Astrocyte of the hippocampus (primary cell): ENCODE measurements at regions not wholly inside any gene's neighbourhood (a gene's known extent, or its start where the extent isn't known, plus 50 kb on each side); places are given as distances from the start of the nearest gene placed in this dataset.
"Not testable (repeated sequence)": the region's sequence is repeated elsewhere in the genome, so short reads cannot be mapped to it uniquely, and the experiment has no call there.

Experiments
- DNase-seq: peaks from one replicate; pipeline ENCODE4 v3.0.0; 2011; ENCODE audit warnings: low read depth, low spot score

- DNase-seq: no peak
Measured at GRCh38 chr14:98223106-98223505, 1048.9 kb downstream of the BCL11B start.

GRCh38 chr14:98223710-98224109 lies 1048.3 kb downstream of the BCL11B start:
- not testable (repeated sequence) for DNase-seq

DNA sequence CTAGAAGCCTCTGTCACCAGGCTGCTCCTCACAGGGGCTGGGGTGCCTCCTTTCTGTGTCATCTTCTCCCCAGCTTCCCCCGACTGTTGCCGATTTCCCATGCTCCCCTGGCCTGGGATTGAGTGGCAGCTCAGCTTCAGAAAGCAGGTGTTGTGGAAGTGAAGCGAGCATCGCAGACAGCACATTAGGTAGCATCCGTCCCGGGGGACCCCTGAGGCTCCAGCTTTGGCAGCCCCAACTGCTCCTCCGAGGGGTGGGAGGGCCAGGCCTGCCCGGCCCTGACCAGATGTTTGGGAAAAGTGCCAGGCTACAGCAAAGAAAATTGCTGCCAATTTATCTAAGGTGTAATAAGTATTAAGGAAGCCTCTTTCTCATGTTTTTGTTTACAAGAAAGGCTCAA lies 1045.6 kb downstream of the BCL11B start:
- no peak for DNase-seq

DNA sequence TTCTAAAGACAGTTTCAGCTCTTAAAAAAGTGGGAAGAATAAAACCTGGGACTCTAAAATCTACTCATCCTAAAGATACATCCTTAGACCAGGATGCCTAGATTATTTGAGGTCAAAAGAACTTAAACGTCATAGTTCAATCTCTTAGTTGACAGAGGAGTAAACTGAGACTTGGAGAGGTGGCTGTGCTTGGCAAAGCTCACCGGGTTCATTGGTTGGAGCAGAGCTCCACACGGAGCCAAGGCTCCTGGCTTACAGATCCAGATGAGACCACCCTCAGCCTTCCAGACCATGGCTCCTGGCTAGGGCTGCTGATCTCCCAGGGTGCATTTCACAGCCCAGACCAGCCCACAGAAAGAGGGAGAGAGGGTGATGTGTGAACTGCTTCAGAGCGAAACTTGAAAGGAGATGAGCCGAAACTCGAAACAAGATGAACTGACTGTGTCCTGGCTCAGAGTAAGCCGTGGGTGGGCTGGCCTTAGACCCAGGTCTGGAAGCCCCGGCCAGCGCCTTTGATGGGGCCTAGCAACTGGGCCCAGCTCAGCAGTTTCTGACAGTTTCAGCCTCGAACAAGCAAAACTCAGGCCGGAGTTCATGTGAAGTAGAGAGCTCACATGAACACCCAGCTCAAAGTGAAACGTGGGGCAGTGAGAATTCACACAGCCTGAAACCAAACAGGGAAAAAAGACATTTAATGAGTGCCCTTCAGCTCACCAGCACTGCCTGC lies 1044.8 kb downstream of the BCL11B start:
- no peak for DNase-seq

DNA sequence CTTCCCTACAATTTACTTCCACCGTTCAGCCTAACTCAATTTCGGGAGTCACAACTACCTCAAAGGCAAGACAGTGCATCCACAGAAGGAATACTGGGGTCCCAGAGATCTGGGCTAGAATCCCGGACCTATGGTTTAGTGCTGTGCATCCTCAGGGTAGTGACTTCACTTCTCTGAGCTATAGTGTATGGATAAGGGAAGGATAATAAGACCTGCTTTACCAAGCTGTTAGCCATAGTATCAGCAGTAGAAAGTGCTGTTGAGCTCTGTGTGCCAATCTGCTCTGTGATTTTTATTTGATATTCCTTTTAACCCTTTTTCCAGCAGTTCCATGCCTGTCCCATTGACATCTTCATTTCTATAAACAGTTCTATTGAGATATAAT lies 1044.3 kb downstream of the BCL11B start:
- no peak for DNase-seq

DNA sequence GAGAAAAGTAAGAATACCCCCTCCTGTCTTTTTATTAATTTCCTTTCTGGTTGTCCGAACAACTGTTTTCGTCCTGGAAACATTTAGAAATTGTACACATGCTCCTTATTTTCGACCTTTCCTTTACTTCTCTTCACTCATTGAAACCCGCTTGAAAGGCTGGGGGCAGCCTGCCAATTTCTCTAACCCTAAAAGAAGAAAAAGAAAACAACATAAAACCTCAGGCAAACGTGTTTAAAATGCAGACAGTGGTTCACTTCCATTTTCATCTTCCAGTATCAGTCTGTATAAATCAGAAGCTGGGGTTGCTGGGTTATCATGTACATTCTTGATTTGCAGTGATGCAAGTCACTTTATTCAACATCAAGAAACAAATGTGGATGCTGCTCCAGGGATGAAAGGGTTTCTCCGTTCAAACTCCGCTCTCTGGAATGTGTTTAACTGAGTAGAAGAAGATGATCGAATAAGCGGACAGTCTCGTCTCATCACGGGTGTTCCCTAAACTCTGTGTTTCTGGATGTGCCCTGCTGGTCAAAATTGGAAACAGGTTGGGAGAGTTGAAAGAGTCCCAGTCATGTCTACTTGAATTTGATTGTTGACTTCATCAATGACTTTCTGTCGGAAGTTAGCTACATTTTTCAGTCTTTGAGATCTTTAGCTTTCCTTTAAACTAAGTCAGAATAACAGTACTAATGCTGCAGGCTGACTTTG lies 1042.2 kb downstream of the BCL11B start:
- DNase-seq: peak; percentile 65

- no peak for DNase-seq
Measured at GRCh38 chr14:98230411-98230810, 1041.6 kb downstream of the BCL11B start.

DNA sequence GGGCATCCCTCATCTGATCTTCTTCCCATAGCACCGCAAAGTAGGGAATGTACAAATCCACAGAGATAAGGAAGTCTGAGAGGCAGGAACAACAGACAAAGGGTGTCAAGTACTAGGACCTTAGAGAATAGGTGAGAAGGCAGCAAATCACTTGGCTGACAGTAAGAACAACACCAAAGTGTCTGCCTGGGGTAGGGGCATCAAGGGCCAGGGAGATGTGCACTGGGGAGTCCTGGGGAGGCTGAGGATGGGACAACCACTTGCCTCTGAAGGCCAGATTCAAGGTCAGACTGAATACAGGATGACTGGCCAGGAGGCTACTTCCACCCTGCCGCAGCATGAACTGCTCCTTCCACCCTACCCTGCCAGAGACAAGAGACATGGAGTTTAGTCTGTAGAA lies 1040.8 kb downstream of the BCL11B start:
- DNase-seq: no peak

- peak; percentile 6 for DNase-seq
Measured at GRCh38 chr14:98233656-98234055, 1038.3 kb downstream of the BCL11B start.

- DNase-seq: peak; percentile 35
Measured at GRCh38 chr14:98234208-98234607, 1037.8 kb downstream of the BCL11B start.

DNA sequence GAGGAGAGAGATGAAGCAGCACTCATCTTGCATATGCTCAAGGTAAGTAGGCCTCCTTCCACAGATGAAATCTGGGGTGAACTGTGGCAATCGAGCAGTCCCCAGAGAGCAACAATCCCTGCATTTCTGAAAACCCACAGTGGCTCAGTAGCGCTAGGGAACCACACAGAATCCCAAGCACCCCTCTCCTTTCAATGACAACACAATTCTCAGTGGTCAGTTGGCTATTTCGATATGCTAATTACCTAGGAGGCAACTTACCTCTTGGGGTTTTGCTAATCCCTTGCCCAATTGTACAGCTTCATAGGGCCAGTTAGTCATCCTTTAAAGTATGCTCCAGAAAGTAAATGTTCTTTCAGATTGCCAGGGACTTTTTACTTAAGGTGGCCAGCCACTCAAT lies 1035.7 kb downstream of the BCL11B start:
- DNase-seq: peak; percentile 44

GRCh38 chr14:98237939-98238338 lies 1034.1 kb downstream of the BCL11B start:
- DNase-seq: no peak

DNA sequence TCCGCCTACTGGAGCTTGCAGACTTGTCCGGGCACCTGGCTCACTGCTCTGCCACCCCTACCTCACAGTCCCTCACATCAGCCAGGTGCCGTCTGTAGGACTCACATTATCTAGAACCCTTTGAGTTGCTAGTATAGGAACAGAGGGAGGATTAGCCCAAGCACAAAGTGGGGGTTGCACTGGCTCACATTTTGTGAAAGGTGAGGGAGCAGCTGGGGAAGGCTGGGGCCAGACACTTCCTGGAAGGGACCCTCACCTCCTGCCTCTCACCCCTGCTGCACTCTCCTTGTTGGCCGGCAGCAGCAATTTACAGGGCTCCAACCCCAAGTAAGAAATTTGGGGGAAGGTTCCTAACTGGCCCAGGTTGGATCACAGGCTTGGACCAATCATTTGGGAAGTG lies 1031.6 kb downstream of the BCL11B start:
- DNase-seq: no peak

DNA sequence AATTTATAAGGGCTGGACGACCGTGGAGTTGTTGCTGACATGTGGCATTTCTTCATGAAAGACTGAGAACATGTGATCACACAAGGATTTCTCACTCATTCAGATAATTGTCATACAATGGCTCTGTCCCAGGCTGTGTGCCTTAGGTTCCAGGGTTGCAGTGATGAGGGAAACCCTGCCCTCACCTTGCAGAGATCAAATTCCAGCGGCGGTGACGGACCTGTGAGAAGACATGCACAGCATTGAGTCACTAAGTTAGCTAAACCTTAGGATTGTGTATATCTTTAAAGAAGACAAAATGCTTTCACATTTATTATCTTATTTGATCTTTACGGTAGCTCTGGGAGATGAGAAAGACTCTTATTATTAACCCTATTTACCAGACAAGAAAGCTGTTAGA lies 1029.1 kb downstream of the BCL11B start:
- DNase-seq: no peak

GRCh38 chr14:98243332-98243731 lies 1028.7 kb downstream of the BCL11B start:
- no peak for DNase-seq

DNA sequence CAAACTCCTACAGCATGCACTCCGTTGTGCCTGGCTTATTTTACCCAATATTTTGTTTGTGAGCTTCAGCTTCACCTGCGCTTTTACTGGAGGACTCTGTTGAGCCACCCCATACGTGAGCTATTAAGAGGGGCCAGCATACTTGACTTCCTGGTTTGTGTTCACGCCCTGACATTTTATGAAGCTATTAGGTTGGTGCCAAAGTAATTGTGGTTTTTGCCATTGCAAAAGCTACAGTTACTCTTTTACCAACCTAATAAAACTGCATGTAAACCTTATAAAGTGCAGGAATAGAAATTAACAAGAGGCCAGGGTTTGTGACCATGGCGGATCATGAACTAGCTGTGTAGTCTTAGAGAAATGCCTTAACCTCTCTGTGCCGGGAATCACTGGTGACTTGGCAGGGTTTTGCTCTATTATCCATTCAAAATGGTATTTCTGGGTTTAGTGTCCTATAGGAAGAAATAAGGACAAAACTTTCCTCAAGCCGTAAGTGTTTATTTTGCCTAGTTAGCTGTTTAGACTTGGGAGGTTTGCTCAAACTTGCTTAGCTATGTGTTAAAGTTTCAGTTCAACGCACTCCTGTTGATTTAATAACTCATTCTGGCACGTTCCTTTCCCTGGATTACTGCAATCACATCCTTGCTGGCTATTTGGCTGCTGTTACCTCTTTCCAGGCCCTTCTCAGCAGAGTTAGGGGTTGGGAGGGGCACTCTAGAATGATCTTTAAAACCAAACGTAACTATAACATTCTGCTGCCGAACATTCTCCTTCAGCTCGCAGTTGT lies 1027.6 kb downstream of the BCL11B start:
- no peak for DNase-seq

- DNase-seq: no peak
Measured at GRCh38 chr14:98244966-98245569, 1026.9 kb downstream of the BCL11B start.

GRCh38 chr14:98249057-98249456 lies 1022.9 kb downstream of the BCL11B start:
- no peak for DNase-seq

- DNase-seq: no peak
Measured at GRCh38 chr14:98249476-98249875, 1022.5 kb downstream of the BCL11B start.

- no peak for DNase-seq
Measured at GRCh38 chr14:98252820-98253219, 1019.2 kb downstream of the BCL11B start.

GRCh38 chr14:98259881-98260280 lies 1012.1 kb downstream of the BCL11B start:
- peak; percentile 10 for DNase-seq

DNA sequence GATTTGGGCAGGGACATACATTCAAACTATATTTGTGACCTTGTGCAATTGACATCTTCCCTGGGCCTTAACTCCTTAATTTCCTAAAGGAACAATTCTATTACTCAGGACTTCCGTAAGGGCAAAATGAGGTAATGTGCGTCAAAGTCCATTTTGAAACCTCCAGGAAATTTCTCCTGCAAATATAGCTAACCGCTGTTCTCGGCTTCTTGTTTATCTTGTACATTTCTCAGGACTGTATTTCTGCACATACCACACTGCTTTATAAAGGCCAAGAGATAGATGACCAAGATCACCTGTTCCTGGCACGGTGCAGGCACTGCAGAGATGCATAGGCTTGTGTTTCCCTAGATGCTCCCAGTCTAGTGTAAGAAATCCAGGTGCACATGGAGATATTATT lies 1009.4 kb downstream of the BCL11B start:
- no peak for DNase-seq
